ENCODE measurements at regions not wholly inside any gene's neighbourhood (a gene's known extent, or its start where the extent isn't known, plus 50 kb on each side); places are given as distances from the start of the nearest gene placed in this dataset.

- no peak overlapping the region for H3K4me3 ChIP-seq (ENCODE audit: low read length)
- peaks cover 19% of the 10 kb centered on the region for H3K27me3 ChIP-seq (ENCODE audit: control insufficient read depth, low read length)
- TF ChIP-seq EZH2phosphoT487 (IDR thresholded peaks at IDR 0.05; ENCODE audit: borderline replicate concordance, low read length) (no peak), CTCF (IDR thresholded peaks at IDR 0.05; ENCODE audit: low read depth, low read length, poor library complexity, severe bottlenecking) (no peak)
- H3K4me2 ChIP-seq (ENCODE audit: low read length): no peak overlapping the region
- H3K9me2 ChIP-seq (replicated peaks; ENCODE audit: control insufficient read depth, low read length): no peaks in the 10 kb centered on the region
- no peak overlapping the region for H3K27ac ChIP-seq (ENCODE audit: low read depth, low read length)
- peaks cover 22% of the 10 kb centered on the region for H3K4me1 ChIP-seq (ENCODE audit: control insufficient read depth, low read length)
- H3K79me2 ChIP-seq (ENCODE audit: control insufficient read depth, low read length): no peaks in the 10 kb centered on the region
- H3K9me3 ChIP-seq (ENCODE audit: control insufficient read depth, insufficient read depth, low read length): no peaks in the 10 kb centered on the region
- H3K36me3 ChIP-seq (ENCODE audit: control insufficient read depth, low read length): no peaks in the 10 kb centered on the region
- no peaks in the 10 kb centered on the region for H4K20me1 ChIP-seq (ENCODE audit: control insufficient read depth, insufficient read depth, low read depth, low read length)
- no peaks in the 10 kb centered on the region for H3F3A ChIP-seq (ENCODE audit: control insufficient read depth, insufficient read depth)
Observed at GRCh38 chr13:30821421-30821820, 84.7 kb upstream of the MEDAG start.

GRCh38 chr13:30824651-30825050, 81.4 kb upstream of the MEDAG start:
- no peaks in the 10 kb centered on the region for H3K9me3 ChIP-seq (ENCODE audit: control insufficient read depth, insufficient read depth, low read length)
- H3K27me3 ChIP-seq (ENCODE audit: control insufficient read depth, low read length): peaks cover 7% of the 10 kb centered on the region
- H3K27ac ChIP-seq (ENCODE audit: low read depth, low read length): no peak overlapping the region
- H3K9me2 ChIP-seq (replicated peaks; ENCODE audit: control insufficient read depth, low read length): no peaks in the 10 kb centered on the region
- peaks cover 16% of the 10 kb centered on the region for H3K4me1 ChIP-seq (ENCODE audit: control insufficient read depth, low read length)
- no peaks in the 10 kb centered on the region for H3K79me2 ChIP-seq (ENCODE audit: control insufficient read depth, low read length)
- no peaks in the 10 kb centered on the region for H3F3A ChIP-seq (ENCODE audit: control insufficient read depth, insufficient read depth)
- peak overlapping the region; percentile 31; the same call in 1 of the 2 replicates for H3K4me2 ChIP-seq (ENCODE audit: low read length)
- no peak for TF ChIP-seq EZH2phosphoT487 (IDR thresholded peaks at IDR 0.05; ENCODE audit: borderline replicate concordance, low read length)
- no peak for TF ChIP-seq CTCF (IDR thresholded peaks at IDR 0.05; ENCODE audit: low read depth, low read length, poor library complexity, severe bottlenecking)
- H4K20me1 ChIP-seq (ENCODE audit: control insufficient read depth, insufficient read depth, low read depth, low read length): no peaks in the 10 kb centered on the region
- H3K36me3 ChIP-seq (ENCODE audit: control insufficient read depth, low read length): no peaks in the 10 kb centered on the region
- no peak overlapping the region for H3K4me3 ChIP-seq (ENCODE audit: low read length)

- Histone ChIP-seq H4K20me1 (ENCODE audit: control insufficient read depth, insufficient read depth, low read depth, low read length) (no peaks in the 10 kb centered on the region), H3K4me1 (ENCODE audit: control insufficient read depth, low read length) (peaks cover 16% of the 10 kb centered on the region), H3K27ac (ENCODE audit: low read depth, low read length) (no peak overlapping the region), H3K4me3 (ENCODE audit: low read length) (no peak overlapping the region), H3K9me3 (ENCODE audit: control insufficient read depth, insufficient read depth, low read length) (no peaks in the 10 kb centered on the region), H3K36me3 (ENCODE audit: control insufficient read depth, low read length) (no peaks in the 10 kb centered on the region), H3K4me2 (ENCODE audit: low read length) (no peak overlapping the region), H3F3A (ENCODE audit: control insufficient read depth, insufficient read depth) (no peaks in the 10 kb centered on the region), H3K27me3 (ENCODE audit: control insufficient read depth, low read length) (peaks cover 5% of the 10 kb centered on the region), H3K9me2 (replicated peaks; ENCODE audit: control insufficient read depth, low read length) (no peaks in the 10 kb centered on the region), H3K79me2 (ENCODE audit: control insufficient read depth, low read length) (no peaks in the 10 kb centered on the region)
- TF ChIP-seq CTCF (IDR thresholded peaks at IDR 0.05; ENCODE audit: low read depth, low read length, poor library complexity, severe bottlenecking) (no peak), EZH2phosphoT487 (IDR thresholded peaks at IDR 0.05; ENCODE audit: borderline replicate concordance, low read length) (no peak)
Observed at GRCh38 chr13:30826911-30827577, 79.0 kb upstream of the MEDAG start.

All from DOHH2 (cell line).